ENCODE measurements at regions not wholly inside any gene's neighbourhood (a gene's known extent, or its start where the extent isn't known, plus 50 kb on each side); places are given as distances from the start of the nearest gene placed in this dataset.
"Not testable (repeated sequence)": the region's sequence is repeated elsewhere in the genome, so short reads cannot be mapped to it uniquely, and the experiment has no call there.

DNA sequence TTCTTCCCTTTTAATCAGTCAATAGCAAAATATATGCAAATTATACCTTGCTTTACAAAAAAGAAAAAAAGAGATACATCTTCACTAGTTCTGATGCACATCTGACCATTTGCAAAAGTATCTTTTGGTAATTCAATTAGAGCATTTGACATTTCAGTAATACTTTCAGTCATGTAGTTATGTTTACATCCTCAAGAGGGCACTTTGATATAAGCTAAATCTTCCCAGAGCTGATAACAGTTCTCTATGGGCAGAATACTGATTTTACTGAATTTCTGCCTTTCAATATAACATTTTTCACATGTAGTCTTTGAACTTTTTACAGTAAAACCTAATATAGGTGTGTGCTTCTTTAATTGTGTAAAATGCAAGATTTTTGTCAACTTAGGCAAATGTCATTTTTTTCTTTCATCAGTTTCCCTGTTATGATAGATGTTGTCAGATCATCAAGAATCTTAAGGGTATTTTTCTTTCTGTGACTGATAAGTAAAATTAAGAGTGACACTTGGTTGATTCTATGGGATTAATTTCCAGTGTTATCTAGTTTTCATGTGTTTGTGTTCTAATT, 703.5 kb upstream of the SEMA3D start:
- DNase-seq (ENCODE audit: low spot score): peak; percentile 6

DNA sequence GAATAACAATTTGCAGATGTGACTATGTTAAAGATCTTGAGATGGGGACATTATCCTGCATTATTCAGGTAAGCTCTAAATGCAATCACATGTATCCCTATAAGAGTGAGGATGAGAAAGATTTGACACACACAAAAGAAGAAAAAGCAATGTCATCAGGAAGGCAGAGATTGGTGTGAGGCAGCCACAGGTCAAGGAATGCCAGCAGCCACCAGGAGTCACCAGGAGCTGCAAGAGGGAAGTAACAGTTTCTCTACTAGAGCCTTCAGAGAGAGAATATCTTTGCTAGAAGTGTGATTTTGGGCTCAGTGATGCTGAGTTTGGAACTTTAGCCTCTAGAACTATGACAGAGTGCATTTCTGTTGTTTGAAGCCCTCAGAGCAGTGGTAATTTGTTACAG, 700.3 kb upstream of the SEMA3D start:
- no peak for DNase-seq (ENCODE audit: low spot score)

DNA sequence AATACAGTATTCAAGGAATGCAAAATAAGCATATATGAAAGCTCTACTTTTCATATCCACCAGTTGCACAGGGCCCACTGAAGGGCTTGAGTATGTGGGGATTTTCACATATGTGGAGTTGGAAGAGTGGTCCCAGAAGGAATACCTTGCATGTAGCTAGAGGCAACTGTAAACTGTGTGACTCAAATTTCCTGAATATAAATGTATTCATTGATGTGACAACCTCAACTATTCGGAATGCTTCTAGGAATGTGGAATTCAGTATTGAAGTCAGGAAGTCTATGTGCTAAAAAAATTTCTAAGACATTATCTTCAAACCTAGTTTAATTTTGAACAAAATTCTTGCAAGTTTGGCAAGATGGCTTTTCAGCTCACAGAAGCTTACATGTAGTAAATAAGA, 695.5 kb upstream of the SEMA3D start:
- no peak for DNase-seq (ENCODE audit: low spot score)

DNA sequence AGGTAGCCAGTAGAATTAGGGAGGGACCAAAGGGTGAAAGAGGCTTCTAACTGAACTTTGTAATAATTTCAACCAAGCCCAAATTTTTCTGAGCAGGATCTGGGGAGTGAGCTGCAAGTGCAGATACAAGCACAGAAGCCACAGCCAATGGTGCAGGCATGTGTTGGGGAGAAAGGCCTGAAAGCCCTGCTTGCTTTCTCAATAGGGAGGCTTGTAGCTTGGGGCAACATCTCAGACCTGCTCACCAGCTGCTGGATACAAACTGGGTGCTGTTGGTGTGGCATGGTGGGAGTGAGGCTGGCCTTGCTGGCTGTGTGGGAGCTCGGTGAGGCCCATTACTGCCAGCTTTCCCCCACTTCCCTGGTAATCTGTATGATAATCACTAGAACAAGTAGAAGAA, 688.5 kb upstream of the SEMA3D start:
- no peak for DNase-seq (ENCODE audit: low spot score)

DNA sequence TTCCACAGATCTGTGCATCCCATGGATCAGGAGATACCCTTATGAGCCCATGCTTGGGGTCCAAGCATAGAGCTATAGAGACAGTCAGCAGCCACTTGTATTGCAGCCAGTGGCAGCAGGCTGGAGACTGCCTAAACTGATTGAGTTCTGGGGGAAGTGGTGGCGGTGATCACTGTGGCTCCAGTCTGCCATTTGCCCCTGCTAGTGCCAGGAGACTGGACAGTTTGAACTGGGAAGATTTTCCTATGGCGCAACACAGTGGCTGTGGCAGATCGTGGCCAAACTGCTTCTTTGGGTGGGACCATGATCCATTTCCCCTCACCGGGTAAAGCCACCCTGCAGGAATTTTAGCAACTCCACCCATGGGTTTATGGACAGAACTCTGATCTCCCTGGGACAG, 679.7 kb upstream of the SEMA3D start:
- no peak for DNase-seq (ENCODE audit: low spot score)

DNA sequence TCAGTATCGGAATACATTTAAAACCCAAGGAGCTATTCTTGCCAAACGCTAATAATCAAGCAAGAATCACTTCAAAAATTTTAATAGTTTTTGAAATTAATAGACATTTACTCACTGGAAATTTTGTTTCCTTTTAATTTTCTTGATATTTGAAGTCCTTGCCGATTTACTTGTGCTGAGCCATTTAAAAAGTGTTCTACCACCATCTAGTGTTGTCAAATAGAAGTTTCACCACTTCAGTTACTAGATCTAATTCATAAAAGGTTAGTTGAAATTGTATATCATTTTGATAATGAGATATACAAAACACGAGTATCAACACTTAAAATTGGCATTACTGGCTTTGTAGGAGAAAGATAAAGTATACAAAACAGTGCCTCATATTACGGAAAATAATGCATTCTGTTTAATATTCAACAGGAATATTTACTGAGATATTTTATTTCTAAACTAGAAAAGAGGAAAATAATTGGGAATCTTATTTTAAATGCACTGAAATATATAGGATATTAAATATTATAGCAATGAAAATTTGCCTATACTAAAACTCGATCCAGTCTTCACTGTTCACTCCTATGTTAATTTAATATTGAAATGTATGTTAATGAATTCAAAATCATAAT, 664.8 kb upstream of the SEMA3D start:
- peak; percentile 3 for DNase-seq (ENCODE audit: low spot score)

DNA sequence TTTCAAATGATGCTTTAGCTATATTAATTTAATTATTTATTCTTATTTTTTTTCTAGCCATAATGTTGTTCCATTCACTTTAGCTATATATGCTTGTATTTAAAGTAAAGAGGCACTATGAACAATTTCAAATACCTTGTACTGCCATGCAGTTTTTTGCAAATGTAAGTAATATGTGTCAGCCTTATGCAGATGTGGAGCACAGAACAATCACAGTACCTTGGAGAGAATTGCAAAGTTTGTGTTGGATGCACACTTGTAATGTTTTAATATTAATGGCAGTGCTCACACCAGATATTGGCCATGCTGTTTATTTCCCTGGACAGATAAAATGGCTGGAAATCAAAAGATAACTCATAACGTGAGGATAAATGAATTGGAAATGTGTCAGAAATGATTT, 663.5 kb upstream of the SEMA3D start:
- no peak for DNase-seq (ENCODE audit: low spot score)

DNA sequence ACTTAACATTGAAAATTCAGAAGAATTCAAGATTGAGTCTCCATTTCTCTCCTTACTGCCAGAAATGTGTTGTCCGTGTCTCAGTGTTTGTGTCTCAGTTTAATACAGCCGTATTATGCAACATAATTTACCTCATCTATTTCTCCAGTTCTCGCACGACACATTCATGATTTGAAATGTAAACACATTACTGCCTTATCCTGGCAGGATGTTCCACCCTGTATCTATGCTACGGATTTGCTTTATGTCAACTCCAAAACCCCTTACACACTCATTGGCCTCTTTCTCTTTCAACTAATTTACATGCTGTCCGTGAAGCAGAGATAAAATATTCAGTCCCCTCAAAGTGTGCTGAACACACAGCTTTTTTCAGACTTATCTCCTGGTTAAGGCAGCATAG, 653.7 kb upstream of the SEMA3D start:
- no peak for DNase-seq (ENCODE audit: low spot score)

DNA sequence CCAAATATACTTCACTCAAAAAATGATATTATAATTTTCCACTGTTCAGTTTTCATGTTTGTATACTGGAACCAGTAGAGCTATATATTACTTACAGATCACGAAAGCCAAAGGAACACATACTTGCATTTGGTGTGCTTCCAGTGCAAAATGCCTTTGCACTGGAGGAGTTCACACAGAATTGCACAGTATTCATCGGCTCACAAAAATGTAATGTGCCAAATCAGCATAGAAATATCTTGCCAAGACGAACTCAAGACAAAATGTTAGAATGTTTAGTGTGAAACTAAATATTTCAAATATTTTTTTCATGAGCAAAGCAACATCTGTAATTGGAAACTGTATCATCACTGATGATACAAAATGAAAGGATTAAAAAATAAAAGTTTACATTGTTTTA, 646.2 kb upstream of the SEMA3D start:
- DNase-seq (ENCODE audit: low spot score): no peak

DNA sequence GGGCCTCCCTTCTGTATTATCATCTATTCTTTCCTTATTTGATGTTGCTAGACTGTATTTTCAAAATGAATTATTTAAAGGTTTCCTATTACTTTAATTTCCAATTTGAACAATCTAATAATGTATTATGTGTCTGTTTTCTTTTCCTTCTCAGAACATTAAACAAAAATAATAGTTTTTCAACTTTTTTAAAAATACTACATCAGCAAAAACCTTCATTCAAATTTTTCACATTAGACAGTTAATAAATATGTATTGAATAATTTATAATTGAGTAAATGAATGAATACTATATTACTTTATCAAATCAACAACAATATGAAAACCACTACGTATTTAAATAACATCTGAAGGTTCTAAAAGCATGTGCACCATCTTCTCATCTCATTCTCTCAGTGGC, 644.1 kb upstream of the SEMA3D start:
- no peak for DNase-seq (ENCODE audit: low spot score)

DNA sequence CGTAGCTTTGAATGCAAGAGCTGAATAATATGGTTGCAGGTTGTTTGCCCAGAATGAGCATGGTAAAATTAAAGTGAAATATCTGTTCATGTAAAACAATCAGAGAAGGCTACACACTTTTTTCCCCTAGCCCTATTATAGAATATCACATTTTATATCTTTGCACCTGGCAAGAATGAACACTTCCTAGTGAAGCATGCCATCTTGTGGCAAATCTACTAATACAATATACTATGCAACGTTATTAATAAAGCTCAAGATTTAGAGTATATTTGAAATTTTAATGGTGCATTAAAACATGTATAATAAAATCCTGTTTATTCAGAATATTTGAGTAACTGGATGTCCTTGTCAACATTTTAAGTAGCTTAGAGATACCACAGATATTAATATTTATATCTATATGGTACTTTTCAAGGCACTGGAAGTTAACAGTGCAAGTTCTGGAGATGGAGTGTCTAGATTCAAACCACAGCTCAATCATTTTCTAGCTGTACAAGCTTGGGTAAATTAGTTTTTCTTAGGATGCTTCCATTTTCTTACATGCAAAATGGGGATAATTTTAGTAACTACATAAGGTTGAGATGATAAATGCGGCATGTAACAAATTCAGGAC, 643.1 kb upstream of the SEMA3D start:
- no peak for DNase-seq (ENCODE audit: low spot score)

DNA sequence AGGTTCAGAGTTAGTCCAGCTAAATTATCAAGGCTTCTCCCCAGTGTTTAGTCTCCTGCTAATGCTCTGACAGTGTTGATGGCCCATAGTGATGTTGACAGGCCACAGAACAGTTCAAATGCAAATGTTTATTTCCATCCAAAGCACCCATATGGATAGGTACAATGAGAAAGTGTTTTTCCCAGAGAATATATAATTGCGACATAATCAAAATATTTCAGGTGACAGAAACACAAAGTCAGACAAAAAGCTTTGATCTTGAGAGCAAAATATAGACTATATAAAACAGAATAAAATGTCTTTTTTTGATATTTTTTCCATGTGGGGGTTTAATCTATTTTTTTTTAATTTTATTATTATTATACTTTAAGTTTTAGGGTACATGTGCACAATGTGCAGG, 642.3 kb upstream of the SEMA3D start:
- DNase-seq (ENCODE audit: low spot score): no peak

DNA sequence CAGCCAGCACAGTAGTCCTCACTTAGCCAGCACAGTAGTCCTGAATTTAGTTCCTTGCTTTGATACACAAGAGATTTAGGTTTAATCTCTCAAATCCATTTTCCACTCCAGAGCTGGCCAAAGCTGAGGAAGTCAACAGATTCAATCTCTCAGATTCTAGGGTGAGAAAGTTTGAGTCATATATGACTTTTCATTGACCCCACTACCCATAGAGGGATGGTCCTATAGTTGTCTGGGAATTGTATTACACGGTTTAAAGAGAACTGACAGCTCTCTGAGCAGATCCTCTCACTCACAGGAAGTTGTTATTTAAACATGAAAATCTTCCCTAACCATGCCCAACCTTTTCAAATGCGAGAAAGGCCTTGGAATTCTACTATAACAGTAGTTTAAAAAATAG, 641.8 kb upstream of the SEMA3D start:
- DNase-seq (ENCODE audit: low spot score): no peak

DNA sequence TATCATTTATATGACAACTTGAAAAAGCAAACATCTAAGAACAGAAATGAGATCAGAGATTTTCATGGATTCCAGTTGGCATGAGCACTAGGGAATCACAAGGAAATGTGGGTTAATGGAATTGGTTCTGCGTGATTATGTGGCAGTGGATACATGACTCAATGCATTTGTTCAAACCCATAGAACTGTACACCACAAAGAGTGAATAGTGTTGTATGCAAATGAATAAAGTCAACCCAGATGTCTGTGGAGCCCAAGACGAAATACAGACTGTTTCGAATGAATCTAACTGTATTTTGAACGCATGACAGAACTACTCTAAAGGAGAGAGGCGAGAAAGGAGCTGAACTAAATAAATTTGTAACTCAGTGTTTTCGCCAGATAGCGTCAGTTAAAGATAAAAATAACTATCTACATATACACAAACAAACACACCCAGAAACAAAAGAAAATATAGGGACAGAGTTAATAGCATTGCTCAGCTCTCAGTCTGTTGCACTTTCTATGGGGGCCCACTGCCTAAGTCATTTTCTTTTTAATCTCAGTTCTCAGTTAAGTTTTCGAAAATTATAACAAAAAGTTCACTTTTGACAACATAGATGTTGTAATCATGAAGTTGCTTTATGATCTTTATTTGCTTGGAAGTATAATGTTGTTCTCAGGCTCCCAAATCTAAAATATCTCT, 636.7 kb upstream of the SEMA3D start:
- DNase-seq (ENCODE audit: low spot score): no peak

DNA sequence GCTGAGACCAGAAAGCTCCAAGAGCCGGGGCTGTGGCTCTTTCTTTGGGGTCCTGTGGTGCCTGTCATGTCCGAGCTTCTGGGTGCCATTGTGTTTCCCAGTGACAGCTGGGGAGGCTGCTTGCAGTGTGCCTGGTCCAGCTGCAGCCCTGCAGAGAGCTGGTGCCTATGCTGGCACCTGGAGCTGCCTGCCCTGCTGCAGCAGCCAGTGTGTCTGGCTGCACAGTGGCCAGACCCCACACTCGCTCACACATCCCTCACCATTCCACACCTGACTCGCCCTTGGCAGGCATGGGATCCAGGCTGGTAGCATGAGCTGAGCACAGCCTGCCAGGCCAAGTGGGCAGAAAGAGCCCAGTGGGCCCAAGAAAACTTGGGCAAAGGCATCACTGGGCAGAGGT, 635.1 kb upstream of the SEMA3D start:
- DNase-seq (ENCODE audit: low spot score): no peak

DNA sequence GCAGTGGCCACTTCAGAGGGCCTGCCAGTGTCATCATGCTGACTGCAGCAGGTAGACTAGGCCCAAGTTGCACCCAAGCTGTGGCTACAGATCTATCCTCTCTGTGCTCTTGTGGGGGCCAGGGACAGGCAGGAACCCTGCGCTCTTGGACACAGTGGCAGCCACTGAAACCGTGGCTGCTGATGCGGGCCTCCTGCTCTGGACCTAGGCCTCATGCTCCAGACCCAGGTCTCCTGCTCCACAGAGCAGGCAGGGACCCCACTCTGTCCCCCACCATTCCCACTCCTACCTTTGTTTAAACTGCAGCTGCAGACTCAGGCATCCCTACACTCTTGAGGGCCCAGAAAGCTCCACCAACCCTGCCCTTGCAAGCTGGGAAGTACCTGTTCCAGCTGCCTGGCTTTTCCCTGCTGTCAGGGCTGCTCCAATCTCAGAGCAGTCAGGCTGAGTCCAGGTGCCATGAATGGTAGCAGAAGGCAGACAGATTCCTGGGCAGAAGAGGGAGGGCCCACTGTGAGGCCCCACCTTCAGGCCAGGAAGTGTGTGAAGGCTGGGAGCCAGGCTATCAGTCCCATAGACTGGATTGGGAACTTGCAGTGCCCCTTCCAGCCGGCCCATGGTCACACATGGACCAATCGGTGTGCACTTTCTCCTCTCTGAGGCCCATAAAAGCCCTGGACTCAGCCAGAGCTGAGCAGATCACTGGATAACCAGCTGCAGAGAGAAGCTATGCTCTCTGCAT, 634.0 kb upstream of the SEMA3D start:
- DNase-seq (ENCODE audit: low spot score): no peak

DNA sequence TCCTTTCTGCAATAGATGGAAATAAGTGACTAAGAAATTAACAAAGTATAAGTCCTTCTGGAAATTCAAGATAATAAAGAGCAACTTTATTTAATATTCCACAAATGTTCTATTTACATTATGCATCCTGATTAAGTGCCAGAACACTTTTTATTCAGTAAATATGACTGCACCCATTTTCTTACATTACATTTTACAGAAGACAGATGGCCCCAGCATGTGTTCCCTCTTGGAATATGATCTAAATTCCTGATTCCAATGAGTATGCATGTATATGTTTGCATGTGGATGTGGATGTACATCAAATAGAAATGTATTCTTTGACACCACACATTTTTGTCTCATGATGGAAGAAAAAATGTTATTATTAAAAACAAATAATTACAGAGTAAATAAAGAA, 628.7 kb upstream of the SEMA3D start:
- no peak for DNase-seq (ENCODE audit: low spot score)

DNA sequence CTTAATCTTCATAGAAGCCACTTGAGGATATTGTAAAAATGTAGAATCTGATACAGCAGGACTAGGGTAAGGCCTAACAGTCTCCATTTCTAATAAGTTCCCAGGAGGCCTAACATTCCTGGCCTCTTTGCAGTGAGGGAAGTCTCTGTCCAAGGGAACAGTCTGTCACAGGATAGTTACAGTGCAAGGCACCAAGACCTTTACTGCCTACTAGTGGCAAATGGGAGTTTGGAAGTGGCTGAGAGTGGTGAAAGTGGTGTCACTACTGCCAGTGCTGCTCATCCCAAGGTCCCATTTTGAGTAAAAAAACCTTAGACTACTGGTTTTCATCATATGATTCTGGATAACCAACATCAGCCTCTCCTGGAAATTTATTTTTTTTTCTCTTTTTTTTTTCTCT, 619.5 kb upstream of the SEMA3D start:
- DNase-seq (ENCODE audit: low spot score): no peak

DNA sequence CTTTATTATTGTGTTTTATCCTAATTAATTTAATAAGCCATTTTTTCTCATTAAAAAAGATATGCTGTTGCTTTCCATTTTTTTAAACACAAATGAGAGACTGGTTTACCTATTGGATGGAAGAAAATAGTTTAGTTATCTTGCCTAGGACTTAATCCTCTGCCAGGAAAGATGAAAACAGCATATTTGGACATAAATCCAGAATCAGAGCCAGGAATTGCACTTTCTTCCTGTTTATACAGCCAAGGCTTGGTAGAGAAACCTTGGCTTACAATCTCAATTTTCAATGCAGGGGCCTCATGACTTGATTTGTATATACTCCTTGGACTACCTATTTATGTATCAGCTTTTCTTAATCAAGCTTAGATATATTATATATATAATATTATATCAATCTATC, 618.8 kb upstream of the SEMA3D start:
- DNase-seq (ENCODE audit: low spot score): no peak

DNA sequence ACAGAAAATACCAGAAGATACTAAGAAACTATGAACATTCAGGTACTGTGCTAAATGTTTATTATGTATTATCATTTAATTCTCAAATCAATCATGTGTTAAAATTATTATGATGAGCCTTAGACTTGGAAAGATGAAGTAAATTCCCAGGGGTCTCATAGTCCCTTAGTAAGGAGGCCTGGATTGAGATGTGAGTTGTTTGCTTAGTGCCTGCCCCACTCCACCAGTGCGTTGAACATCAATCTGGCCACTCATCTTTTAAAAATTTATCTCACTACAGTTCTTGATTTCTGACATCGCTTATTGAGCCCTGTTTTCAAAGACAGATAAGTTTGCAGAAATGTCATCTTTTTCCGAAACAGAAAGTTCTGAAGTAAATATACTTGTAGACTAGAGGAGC, 618.4 kb upstream of the SEMA3D start:
- DNase-seq (ENCODE audit: low spot score): no peak

DNA sequence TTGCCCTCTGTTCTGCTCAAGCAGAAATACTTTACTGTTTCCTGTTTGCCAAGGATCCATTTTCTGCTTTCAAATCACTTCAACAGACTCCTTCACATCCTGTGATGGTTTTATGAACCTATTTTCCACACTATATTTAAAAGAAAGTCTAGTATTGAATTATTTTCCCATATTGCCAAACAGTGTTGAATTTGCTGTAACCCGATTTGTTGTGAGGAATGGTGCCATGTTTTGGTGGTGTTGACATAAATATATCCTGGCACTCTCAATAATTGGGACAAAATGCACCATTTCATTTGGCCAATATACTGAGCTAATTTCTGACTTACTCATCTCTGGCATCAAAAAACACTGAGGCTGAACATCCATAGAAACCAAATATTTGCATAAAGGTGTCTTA, 615.4 kb upstream of the SEMA3D start:
- DNase-seq (ENCODE audit: low spot score): no peak

DNA sequence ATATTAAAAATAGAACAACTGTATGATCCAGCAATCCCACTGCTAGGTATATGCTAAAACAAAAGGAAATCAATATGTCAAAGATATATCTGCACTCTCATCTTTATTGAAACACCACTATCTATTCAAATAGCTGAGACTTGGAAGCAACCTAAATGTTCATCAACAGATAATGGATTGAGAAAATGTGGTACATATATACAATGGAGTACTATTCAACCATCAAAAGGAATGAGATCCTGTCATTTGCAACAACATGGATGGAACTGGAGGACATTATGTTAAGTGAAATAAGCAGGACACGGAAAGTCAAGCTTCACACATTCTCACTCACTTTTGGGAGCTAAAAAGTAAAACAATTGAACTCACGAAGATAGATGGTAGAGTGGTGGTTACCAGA, 610.1 kb upstream of the SEMA3D start:
- no peak for DNase-seq (ENCODE audit: low spot score)

DNA sequence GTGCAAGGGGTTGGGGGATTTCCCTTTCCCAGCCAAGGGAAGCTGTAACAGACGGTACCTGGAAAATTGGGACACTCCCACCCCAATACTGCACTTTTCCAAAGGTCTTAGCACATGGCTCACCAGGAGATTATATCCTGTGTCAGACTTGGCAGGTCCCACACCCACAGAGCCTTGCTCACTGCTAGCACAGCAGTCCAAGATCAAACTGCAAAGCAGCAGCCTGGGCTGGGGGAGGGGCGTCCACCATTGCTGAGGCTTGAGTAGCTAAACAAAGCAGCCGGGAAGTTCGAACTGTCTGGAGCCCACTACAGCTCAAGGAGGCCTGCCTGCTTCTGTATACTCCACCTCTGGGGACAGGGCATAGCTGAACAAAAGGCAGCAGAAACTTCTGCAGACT, 604.2 kb upstream of the SEMA3D start:
- not testable (repeated sequence) for DNase-seq (ENCODE audit: low spot score)

All from hepatic stellate cell (primary cell).